ENCODE measurements at regions not wholly inside any gene's neighbourhood (a gene's known extent, or its start where the extent isn't known, plus 50 kb on each side); places are given as distances from the start of the nearest gene placed in this dataset.

GRCh38 chr6:132085731-132086130 lies 134.6 kb upstream of the CCN2 start:
- Histone ChIP-seq H3K9me2 (ENCODE audit: insufficient read depth) (no peaks in the 10 kb centered on the region), H3K79me2 (ENCODE audit: insufficient read depth, low read length) (no peaks in the 10 kb centered on the region), H2AFZ (ENCODE audit: low read depth, low read length, poor library complexity, severe bottlenecking) (no peak overlapping the region), H3K4me1 (ENCODE audit: control insufficient read depth in 1 of 2, insufficient read depth in 2 of 2, low read length in 2 of 2) (no peaks in the 10 kb centered on the region), H3K9me3 (ENCODE audit: control insufficient read depth in 1 of 2, insufficient read depth in 1 of 2, low read depth in 1 of 2, low read length in 2 of 2) (no peaks in the 10 kb centered on the region), H3K9ac (ENCODE audit: low read length) (no peak overlapping the region), H3K27ac (ENCODE audit: low read depth, low read length) (no peak overlapping the region), H4K20me1 (ENCODE audit: insufficient read depth) (no peaks in the 10 kb centered on the region), H3K27me3 (ENCODE audit: insufficient read depth, low read length) (no peaks in the 10 kb centered on the region), H3K4me2 (ENCODE audit: low read length) (no peak overlapping the region), H3K4me3 (replicated peaks in 1 of 2; ENCODE audit: low read depth in 1 of 2, low read length in 2 of 2) (no peak overlapping the region), H3K36me3 (ENCODE audit: control insufficient read depth in 1 of 2, insufficient read depth in 2 of 2, low read length in 2 of 2) (no peaks in the 10 kb centered on the region)
- RAD21 ChIA-PET (ENCODE audit: low non-redundant PET in 1 of 2, low total read pairs in 2 of 2, uncharacterized antibody in 2 of 2, unreplicated experiment in 2 of 2), result no interaction called here
- POLR2A ChIA-PET, result no interaction called here
- DNase-seq (ENCODE audit: low read depth, low spot score) (no peak), ATAC-seq (no peak)
- no peak for TF ChIP-seq REST (IDR thresholded peaks at IDR 0.05; ENCODE audit: low read depth)
- no peak for TF ChIP-seq ZBTB33 (IDR thresholded peaks at IDR 0.05; ENCODE audit: extremely low read depth, insufficient replicate concordance, low read length)
- no peak for TF ChIP-seq JUND (IDR thresholded peaks at IDR 0.05)
- TF ChIP-seq POLR2A (IDR thresholded peaks at IDR 0.05; ENCODE audit: borderline replicate concordance, extremely low read depth, insufficient read depth, insufficient read length), result no peak
- no peak for TF ChIP-seq TCF7L2 (IDR thresholded peaks at IDR 0.05; ENCODE audit: borderline replicate concordance, extremely low read depth, insufficient read depth, insufficient read length)
- no peak for TF ChIP-seq YY1 (IDR thresholded peaks at IDR 0.05; ENCODE audit: extremely low read depth, insufficient replicate concordance, low read depth, low read length)
- no peak for TF ChIP-seq POLR2AphosphoS5 (IDR thresholded peaks at IDR 0.05; ENCODE audit: low read depth, low read length)
- no peak for TF ChIP-seq ATF3 (IDR thresholded peaks at IDR 0.05)
- no peak for TF ChIP-seq CEBPB (IDR thresholded peaks at IDR 0.05; ENCODE audit: low read depth)
- no peak for TF ChIP-seq RAD21 (IDR thresholded peaks at IDR 0.05; ENCODE audit: low read depth)
- TF ChIP-seq ZFX (IDR thresholded peaks at IDR 0.05), result no peak
- no peak for TF ChIP-seq ELF1 (IDR thresholded peaks at IDR 0.05; ENCODE audit: borderline replicate concordance, low read depth)
- no peak for TF ChIP-seq CTCF (IDR thresholded peaks at IDR 0.05 in 2 of 3, conservative IDR thresholded peaks at IDR 0.05 in 1 of 3; ENCODE audit: borderline replicate concordance in 1 of 3, insufficient read depth in 1 of 3, low read depth in 2 of 3, low read length in 2 of 3)
- no peak for TF ChIP-seq EZH2phosphoT487 (IDR thresholded peaks at IDR 0.05; ENCODE audit: borderline replicate concordance)
- TF ChIP-seq EZH2 (IDR thresholded peaks at IDR 0.05), result no peak
- TF ChIP-seq SP1 (IDR thresholded peaks at IDR 0.05; ENCODE audit: low read depth), result no peak
- no peak for TF ChIP-seq SRF (IDR thresholded peaks at IDR 0.05; ENCODE audit: low read depth)
- TF ChIP-seq MAX (IDR thresholded peaks at IDR 0.05), result no peak
- TF ChIP-seq SIN3A (IDR thresholded peaks at IDR 0.05; ENCODE audit: low read depth), result no peak
- no peak for TF ChIP-seq CBX3 (IDR thresholded peaks at IDR 0.05; ENCODE audit: low read depth)
- CTCF ChIA-PET, result no interaction called here
- intact Hi-C loops (cut with micrococcal nuclease), result no loop called here
- no TSS peak for BruUV-seq (replicated peaks)

Measured in HCT116 (cell line).